IPS-20b (cell line): ENCODE measurements at regions not wholly inside any gene's neighbourhood (a gene's known extent, or its start where the extent isn't known, plus 50 kb on each side); places are given as distances from the start of the nearest gene placed in this dataset.
"Not testable (repeated sequence)": the region's sequence is repeated elsewhere in the genome, so short reads cannot be mapped to it uniquely, and the experiment has no call there.

Source experiments
- H3K27ac ChIP-seq: one replicate; pipeline ENCODE4 v1.5.1; 2013; ENCODE audit warnings: low read length
- H3K27me3 ChIP-seq: 2 replicates; pipeline ENCODE4 v1.6.1; 2013; ENCODE audit warnings: mild to moderate bottlenecking, low read length, inconsistent platforms; ENCODE audit not compliant: insufficient read depth
- H3K36me3 ChIP-seq: 2 replicates; pipeline ENCODE4 v1.6.1; 2013; ENCODE audit warnings: low read depth, mild to moderate bottlenecking, inconsistent platforms, low read length, moderate library complexity; ENCODE audit not compliant: insufficient read depth
- H3K4me1 ChIP-seq: 2 replicates; pipeline ENCODE4 v1.6.1; 2013; ENCODE audit warnings: mild to moderate bottlenecking, control low read depth, inconsistent platforms, low read length, moderate library complexity; ENCODE audit not compliant: insufficient read depth
- H3K4me3 ChIP-seq: 2 replicates; pipeline ENCODE4 v1.5.1; 2013; ENCODE audit warnings: mild to moderate bottlenecking, low read length, inconsistent platforms
- H3K9ac ChIP-seq: 2 replicates; pipeline ENCODE4 v1.6.1; 2013; ENCODE audit warnings: low read depth, mild to moderate bottlenecking, inconsistent platforms, low read length, moderate library complexity
- H3K9me3 ChIP-seq: 2 replicates; pipeline ENCODE4 v1.6.1; 2013; ENCODE audit warnings: mild to moderate bottlenecking, low read depth, low read length, inconsistent platforms; ENCODE audit not compliant: insufficient read depth

GRCh38 chr16:58853854-58854791 lies 120.0 kb upstream of the GOT2 start:
- no peak overlapping the region for H3K4me3 ChIP-seq
- no peaks in the 10 kb centered on the region for H3K4me1 ChIP-seq
- H3K9me3 ChIP-seq = no peaks in the 10 kb centered on the region
- no peak overlapping the region for H3K9ac ChIP-seq
- H3K36me3 ChIP-seq = no peaks in the 10 kb centered on the region
- no peak overlapping the region for H3K27ac ChIP-seq
- H3K27me3 ChIP-seq = no peaks in the 10 kb centered on the region

GRCh38 chr16:58850678-58851020 lies 116.5 kb upstream of the GOT2 start:
- Histone ChIP-seq H3K9ac (no peak overlapping the region), H3K27ac (no peak overlapping the region), H3K4me3 (no peak overlapping the region), H3K9me3 (0 out of 2 replicates have a peak, but pooled peaks cover 5% of the 10 kb centered on the region), H3K27me3 (no peaks in the 10 kb centered on the region), H3K4me1 (no peaks in the 10 kb centered on the region; the same call in none of the 2 replicates), H3K36me3 (no peaks in the 10 kb centered on the region)

GRCh38 chr16:58850019-58850677 lies 116.0 kb upstream of the GOT2 start:
- 0 out of 2 replicates have a peak, but pooled peaks cover 5% of the 10 kb centered on the region for H3K9me3 ChIP-seq
- no peaks in the 10 kb centered on the region; the same call in none of the 2 replicates for H3K4me1 ChIP-seq
- H3K27me3 ChIP-seq = no peaks in the 10 kb centered on the region
- H3K4me3 ChIP-seq = no peak overlapping the region
- no peak overlapping the region for H3K27ac ChIP-seq
- H3K9ac ChIP-seq = no peak overlapping the region
- H3K36me3 ChIP-seq = no peaks in the 10 kb centered on the region

- H3K9me3 ChIP-seq = 0 out of 2 replicates have a peak, but pooled peaks cover 5% of the 10 kb centered on the region
- H3K36me3 ChIP-seq = no peaks in the 10 kb centered on the region
- H3K4me1 ChIP-seq = no peaks in the 10 kb centered on the region; the same call in none of the 2 replicates
- no peak overlapping the region for H3K27ac ChIP-seq
- no peak overlapping the region for H3K4me3 ChIP-seq
- H3K27me3 ChIP-seq = no peaks in the 10 kb centered on the region
- no peak overlapping the region for H3K9ac ChIP-seq
These were observed 114.5 kb upstream of the GOT2 start for GRCh38 chr16:58848662-58849002.

GRCh38 chr16:58847902-58848661 lies 114.0 kb upstream of the GOT2 start:
- no peak overlapping the region for H3K27ac ChIP-seq
- H3K36me3 ChIP-seq = no peaks in the 10 kb centered on the region
- H3K9me3 ChIP-seq = 0 out of 2 replicates have a peak, but pooled peaks cover 5% of the 10 kb centered on the region
- no peak overlapping the region for H3K9ac ChIP-seq
- H3K4me3 ChIP-seq = no peak overlapping the region
- no peaks in the 10 kb centered on the region; the same call in none of the 2 replicates for H3K4me1 ChIP-seq
- H3K27me3 ChIP-seq = no peaks in the 10 kb centered on the region

GRCh38 chr16:58846226-58846625 lies 112.1 kb upstream of the GOT2 start:
- H3K36me3 ChIP-seq, H3K4me1 ChIP-seq, H3K4me3 ChIP-seq, H3K9me3 ChIP-seq, H3K27ac ChIP-seq, H3K9ac ChIP-seq, H3K27me3 ChIP-seq: not testable (repeated sequence)

- H3K4me3 ChIP-seq = no peak overlapping the region
- H3K9me3 ChIP-seq = 0 out of 2 replicates have a peak, but pooled peaks cover 5% of the 10 kb centered on the region
- H3K9ac ChIP-seq = no peak overlapping the region
- H3K4me1 ChIP-seq = no peaks in the 10 kb centered on the region; the same call in none of the 2 replicates
- H3K27me3 ChIP-seq = no peaks in the 10 kb centered on the region
- H3K27ac ChIP-seq = no peak overlapping the region
- no peaks in the 10 kb centered on the region for H3K36me3 ChIP-seq
These were observed 109.6 kb upstream of the GOT2 start for GRCh38 chr16:58843675-58844074.

- H3K27ac ChIP-seq = no peak overlapping the region
These were observed 108.6 kb upstream of the GOT2 start for GRCh38 chr16:58842746-58843145.

GRCh38 chr16:58842156-58842555 lies 108.0 kb upstream of the GOT2 start:
- Histone ChIP-seq H3K27ac (no peak overlapping the region), H3K36me3 (no peaks in the 10 kb centered on the region), H3K9me3 (0 out of 2 replicates have a peak, but pooled peaks cover 2% of the 10 kb centered on the region), H3K4me1 (no peaks in the 10 kb centered on the region), H3K4me3 (no peak overlapping the region), H3K27me3 (no peaks in the 10 kb centered on the region), H3K9ac (no peak overlapping the region)

More at GRCh38 chr16:58842746-58843145, 108.6 kb upstream of the GOT2 start:
- Histone ChIP-seq H3K9me3 (0 out of 2 replicates have a peak, but pooled peaks cover 5% of the 10 kb centered on the region), H3K4me1 (no peaks in the 10 kb centered on the region), H3K27me3 (no peaks in the 10 kb centered on the region), H3K9ac (no peak overlapping the region), H3K36me3 (no peaks in the 10 kb centered on the region), H3K4me3 (no peak overlapping the region)

GRCh38 chr16:58837950-58838349 lies 103.8 kb upstream of the GOT2 start:
- Histone ChIP-seq H3K4me1 (no peaks in the 10 kb centered on the region), H3K36me3 (no peaks in the 10 kb centered on the region), H3K27ac (no peak overlapping the region), H3K27me3 (no peaks in the 10 kb centered on the region), H3K4me3 (no peak overlapping the region), H3K9me3 (no peaks in the 10 kb centered on the region), H3K9ac (no peak overlapping the region)

- Histone ChIP-seq H3K4me3 (no peak overlapping the region), H3K36me3 (no peaks in the 10 kb centered on the region), H3K27me3 (no peaks in the 10 kb centered on the region), H3K9ac (no peak overlapping the region), H3K27ac (no peak overlapping the region), H3K9me3 (no peaks in the 10 kb centered on the region), H3K4me1 (no peaks in the 10 kb centered on the region)
These were observed 102.3 kb upstream of the GOT2 start for GRCh38 chr16:58836427-58836826.
